Ishikawa (cell line): ENCODE measurements at regions not wholly inside any gene's neighbourhood (a gene's known extent, or its start where the extent isn't known, plus 50 kb on each side); places are given as distances from the start of the nearest gene placed in this dataset.

Experiments used
- CEBPB ChIP-seq: IDR thresholded peaks from 2 replicates; pipeline ENCODE4 v1.6.1; 2012
- CREB1 ChIP-seq: IDR thresholded peaks from 2 replicates; pipeline ENCODE4 v1.6.1; 2012; ENCODE audit warnings: low read depth
- EGR1 ChIP-seq: IDR thresholded peaks from 2 replicates; pipeline ENCODE4 v1.6.1; 2012
- EP300 ChIP-seq: IDR thresholded peaks from 2 replicates; pipeline ENCODE4 v1.6.1; 2012; ENCODE audit warnings: borderline replicate concordance
- FOXM1 ChIP-seq: IDR thresholded peaks from 2 replicates; pipeline ENCODE4 v1.6.1; 2012; ENCODE audit warnings: low read depth, borderline replicate concordance
- MAX ChIP-seq: IDR thresholded peaks from 2 replicates; pipeline ENCODE4 v1.6.1; 2012
- NFIC ChIP-seq: IDR thresholded peaks from 2 replicates; pipeline ENCODE4 v1.6.1; 2012
- RAD21 ChIP-seq: IDR thresholded peaks from 2 replicates; pipeline ENCODE4 v1.6.1; 2012; ENCODE audit warnings: low read depth
- REST ChIP-seq: IDR thresholded peaks from 2 replicates; pipeline ENCODE4 v1.6.1; 2012; ENCODE audit warnings: low read depth, mild to moderate bottlenecking
- TAF1 ChIP-seq: IDR thresholded peaks from 2 replicates; pipeline ENCODE4 v1.6.1; 2012; ENCODE audit warnings: low read depth, mild to moderate bottlenecking
- TCF12 ChIP-seq: IDR thresholded peaks from 2 replicates; pipeline ENCODE4 v1.6.1; 2012; ENCODE audit warnings: low read depth
- TEAD4 ChIP-seq: IDR thresholded peaks from 2 replicates; pipeline ENCODE4 v1.6.1; 2012
- USF1 ChIP-seq: IDR thresholded peaks from 2 replicates; pipeline ENCODE4 v1.6.1; 2012
- YY1 ChIP-seq: IDR thresholded peaks from 2 replicates; pipeline ENCODE4 v1.6.1; 2012; ENCODE audit warnings: low read depth
- ZBTB7A ChIP-seq: IDR thresholded peaks from 2 replicates; pipeline ENCODE4 v1.6.1; 2012; ENCODE audit warnings: low read depth

GRCh38 chr6:91242614-91242949, 655.7 kb upstream of the MAP3K7 start:
- TF ChIP-seq EGR1 (no peak), TAF1 (no peak), NFIC (no peak), USF1 (no peak), FOXM1 (no peak), YY1 (no peak), TEAD4 (no peak), CREB1 (no peak), RAD21 (no peak), TCF12 (no peak), ZBTB7A (no peak)

GRCh38 chr6:91241946-91242613, 655.2 kb upstream of the MAP3K7 start:
- TF ChIP-seq ZBTB7A: no peak
- TF ChIP-seq NFIC: no peak
- TF ChIP-seq TCF12: no peak
- TF ChIP-seq CEBPB: no peak
- no peak for TF ChIP-seq EGR1
- TF ChIP-seq YY1: no peak
- TF ChIP-seq REST: no peak
- no peak for TF ChIP-seq EP300
- no peak for TF ChIP-seq TEAD4
- no peak for TF ChIP-seq FOXM1
- no peak for TF ChIP-seq USF1
- TF ChIP-seq RAD21: no peak
- no peak for TF ChIP-seq TAF1
- TF ChIP-seq MAX: no peak
- no peak for TF ChIP-seq CREB1

GRCh38 chr6:91240878-91241603, 654.2 kb upstream of the MAP3K7 start:
- no peak for TF ChIP-seq USF1

- TF ChIP-seq REST: no peak
- no peak for TF ChIP-seq EGR1
- no peak for TF ChIP-seq TAF1
- TF ChIP-seq TEAD4: no peak
- TF ChIP-seq CREB1: no peak
- no peak for TF ChIP-seq FOXM1
- no peak for TF ChIP-seq RAD21
- no peak for TF ChIP-seq TCF12
- no peak for TF ChIP-seq CEBPB
- TF ChIP-seq USF1: no peak
- TF ChIP-seq ZBTB7A: no peak
- TF ChIP-seq EP300: no peak
- TF ChIP-seq MAX: no peak
- no peak for TF ChIP-seq YY1
Observed at GRCh38 chr6:91221072-91221720, 634.3 kb upstream of the MAP3K7 start.

- TF ChIP-seq CEBPB (no peak), EGR1 (no peak), CREB1 (no peak), RAD21 (no peak), TCF12 (no peak), TEAD4 (no peak)
Observed at GRCh38 chr6:91213229-91213901, 626.5 kb upstream of the MAP3K7 start.
